Ascending aorta (tissue), 2 donors: ENCODE measurements at regions not wholly inside any gene's neighbourhood (a gene's known extent, or its start where the extent isn't known, plus 50 kb on each side); places are given as distances from the start of the nearest gene placed in this dataset.

Experiments used
- DNase-seq, 2 donors: peaks; one replicate each; pipeline ENCODE4 v3.0.0-alpha.2; 2019; ENCODE audit warnings: low spot score in 2 of 2
- H3K27ac ChIP-seq, 2 donors: fragments of 200-600 bp; sonication (generic); one replicate each; pipeline ENCODE4 v1.5.1; 2016 to 2017; ENCODE audit warnings: mild to moderate bottlenecking in 1 of 2
- H3K27me3 ChIP-seq: fragments of 200-600 bp; sonication (generic); one replicate; pipeline ENCODE4 v1.5.1; 2017
- H3K36me3 ChIP-seq, 2 donors: fragments of 200-600 bp; sonication (generic); one replicate each; pipeline ENCODE4 v1.5.1; 2016
- H3K4me1 ChIP-seq, 2 donors: fragments of 200-600 bp; sonication (generic); one replicate each; pipeline ENCODE4 v1.5.1; 2016 to 2017; ENCODE audit warnings: mild to moderate bottlenecking in 1 of 2
- H3K4me3 ChIP-seq, 2 donors: fragments of 200-600 bp; sonication (generic); one replicate each; pipeline ENCODE4 v1.5.1; 2016 to 2017; ENCODE audit warnings: mild to moderate bottlenecking in 1 of 2
- H3K9me3 ChIP-seq, 2 donors: fragments of 200-600 bp; sonication (generic); one replicate each; pipeline ENCODE4 v1.5.1; 2016
- intact Hi-C: fragments of 100-400 bp; cut with DNase I; formaldehyde crosslinking; loops from one replicate; pipeline ENCODE4 v1.15.1; 2023
- TF ChIP-seq, protein P1 (sequence below), 3 experiments: fragments of 200-600 bp in 2 of 3; fragments of 450-650 bp in 1 of 3; sonication (generic) in 2 of 3; IDR thresholded peaks; one replicate each; pipeline ENCODE4 v1.5.1; 2016 to 2019; ENCODE audit warnings: antibody characterized with exemption in 3 of 3, mild to moderate bottlenecking in 1 of 3, moderate library complexity in 1 of 3

DNA sequence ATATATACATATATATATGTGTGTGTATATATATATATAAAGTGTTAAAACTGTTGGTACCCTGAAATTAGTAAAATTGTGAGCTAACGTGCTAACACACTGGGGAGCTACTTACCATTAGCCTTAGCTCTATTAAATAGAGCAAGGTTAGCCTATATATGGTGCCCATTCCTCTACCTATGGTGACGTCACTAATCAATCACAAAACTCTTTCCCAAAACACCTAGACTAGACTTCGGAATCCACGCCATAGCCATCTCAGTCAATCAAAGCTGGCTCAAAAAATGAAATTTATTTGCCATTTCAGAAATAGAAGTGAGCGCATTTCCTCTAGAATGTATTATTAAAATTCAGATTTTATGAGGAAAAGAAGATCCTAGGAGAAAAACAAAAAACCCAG, 229.0 kb upstream of the TENM3 start:
- H3K4me3 ChIP-seq: no peak overlapping the region
- no peaks in the 10 kb centered on the region for H3K36me3 ChIP-seq
- intact Hi-C loops: no loop called here
- TF ChIP-seq, protein P1, sequence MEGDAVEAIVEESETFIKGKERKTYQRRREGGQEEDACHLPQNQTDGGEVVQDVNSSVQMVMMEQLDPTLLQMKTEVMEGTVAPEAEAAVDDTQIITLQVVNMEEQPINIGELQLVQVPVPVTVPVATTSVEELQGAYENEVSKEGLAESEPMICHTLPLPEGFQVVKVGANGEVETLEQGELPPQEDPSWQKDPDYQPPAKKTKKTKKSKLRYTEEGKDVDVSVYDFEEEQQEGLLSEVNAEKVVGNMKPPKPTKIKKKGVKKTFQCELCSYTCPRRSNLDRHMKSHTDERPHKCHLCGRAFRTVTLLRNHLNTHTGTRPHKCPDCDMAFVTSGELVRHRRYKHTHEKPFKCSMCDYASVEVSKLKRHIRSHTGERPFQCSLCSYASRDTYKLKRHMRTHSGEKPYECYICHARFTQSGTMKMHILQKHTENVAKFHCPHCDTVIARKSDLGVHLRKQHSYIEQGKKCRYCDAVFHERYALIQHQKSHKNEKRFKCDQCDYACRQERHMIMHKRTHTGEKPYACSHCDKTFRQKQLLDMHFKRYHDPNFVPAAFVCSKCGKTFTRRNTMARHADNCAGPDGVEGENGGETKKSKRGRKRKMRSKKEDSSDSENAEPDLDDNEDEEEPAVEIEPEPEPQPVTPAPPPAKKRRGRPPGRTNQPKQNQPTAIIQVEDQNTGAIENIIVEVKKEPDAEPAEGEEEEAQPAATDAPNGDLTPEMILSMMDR (IDR thresholded peaks at IDR 0.05): no peak
- H3K27ac ChIP-seq: no peak overlapping the region
- H3K9me3 ChIP-seq: no peaks in the 10 kb centered on the region
- H3K4me1 ChIP-seq: no peaks in the 10 kb centered on the region
- no peaks in the 10 kb centered on the region for H3K27me3 ChIP-seq
- DNase-seq: no peak

DNA sequence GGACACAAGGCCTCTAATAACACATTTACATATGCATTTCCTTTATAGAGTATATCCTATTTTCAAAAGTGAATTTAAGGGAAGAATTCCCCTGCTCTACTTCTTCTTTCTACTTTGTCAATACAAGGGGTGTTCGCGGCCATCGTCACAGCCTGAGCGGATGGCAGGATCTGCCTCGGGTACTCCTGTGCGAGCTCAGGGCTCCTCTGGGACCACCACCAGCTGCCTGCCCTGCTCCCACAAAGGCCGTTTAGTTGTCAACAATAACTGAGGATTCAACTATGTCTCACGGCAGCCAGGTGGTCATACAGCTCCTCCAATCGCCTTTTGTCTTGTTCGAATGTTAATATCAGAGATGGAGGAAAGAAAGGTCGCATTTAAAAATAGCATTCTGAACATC, 228.2 kb upstream of the TENM3 start:
- TF ChIP-seq, protein P1 (IDR thresholded peaks at IDR 0.05): no peak
- Histone ChIP-seq H3K4me3 (no peak overlapping the region), H3K27me3 (no peaks in the 10 kb centered on the region), H3K4me1 (no peaks in the 10 kb centered on the region), H3K36me3 (no peaks in the 10 kb centered on the region), H3K27ac (no peak overlapping the region), H3K9me3 (no peaks in the 10 kb centered on the region)
- intact Hi-C loops: no loop called here
- DNase-seq: no peak

DNA sequence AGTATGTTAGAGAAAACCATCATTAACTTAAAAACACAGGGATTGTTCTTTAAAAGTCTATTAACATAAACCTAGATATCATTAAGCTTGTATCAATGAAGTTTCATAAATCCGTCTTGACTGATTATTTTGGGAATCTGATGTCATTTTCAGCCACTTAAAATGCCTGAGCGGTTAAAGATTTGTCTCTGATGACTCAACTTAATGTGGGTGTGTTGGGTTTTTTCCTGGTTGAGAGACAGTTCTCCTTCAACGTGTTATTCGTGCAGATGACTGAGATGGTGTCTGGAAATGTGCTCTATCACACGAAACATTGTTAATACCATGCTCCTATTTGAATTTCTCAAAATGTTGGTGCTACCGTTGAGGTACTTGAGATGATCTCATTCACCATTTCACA, 227.3 kb upstream of the TENM3 start:
- intact Hi-C loops: no loop called here
- Histone ChIP-seq H3K4me1 (no peaks in the 10 kb centered on the region), H3K9me3 (no peaks in the 10 kb centered on the region), H3K27me3 (no peaks in the 10 kb centered on the region), H3K4me3 (no peak overlapping the region), H3K27ac (no peak overlapping the region), H3K36me3 (no peaks in the 10 kb centered on the region)
- TF ChIP-seq, protein P1 (IDR thresholded peaks at IDR 0.05): no peak
- DNase-seq: no peak

DNA sequence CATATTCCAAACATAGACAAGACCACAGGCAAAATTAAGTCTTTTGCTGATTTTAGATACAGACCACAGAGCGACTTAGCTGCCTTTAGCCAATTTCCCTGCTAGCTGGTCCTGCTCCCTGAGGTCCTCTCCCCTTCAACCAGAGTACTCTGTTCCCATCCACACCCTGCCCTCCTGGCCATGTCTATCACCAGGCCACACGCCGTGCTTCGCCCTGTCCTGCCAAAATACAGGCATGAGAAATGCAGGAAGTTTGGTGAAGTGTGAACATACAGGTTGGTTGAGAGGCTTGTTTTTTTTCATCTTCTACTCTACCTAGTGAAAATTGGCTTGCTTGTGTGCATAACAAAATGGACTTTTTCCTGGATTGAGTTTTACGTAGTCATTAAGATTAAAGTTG, 226.2 kb upstream of the TENM3 start:
- Histone ChIP-seq H3K27me3 (no peaks in the 10 kb centered on the region), H3K4me3 (no peak overlapping the region)
- TF ChIP-seq, protein P1 (IDR thresholded peaks at IDR 0.05): no peak

DNA sequence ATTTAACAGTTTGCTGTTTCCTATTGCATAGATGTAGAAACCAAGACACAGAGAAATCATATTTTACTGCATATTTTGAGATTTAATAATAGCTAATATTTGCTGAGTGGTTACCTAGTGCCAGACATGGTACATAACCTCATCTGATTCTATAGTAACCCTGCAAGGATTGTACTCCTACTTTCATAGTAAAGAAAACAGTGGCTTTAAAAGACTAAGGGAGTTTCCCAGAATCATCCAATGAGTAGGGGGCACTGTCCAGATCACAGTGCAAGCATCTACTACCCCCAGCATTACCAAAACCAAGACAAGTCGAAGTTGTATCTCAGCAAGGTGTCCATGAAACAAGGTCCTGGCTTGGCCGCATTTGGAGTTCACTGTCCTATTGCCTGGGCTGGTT, 224.5 kb upstream of the TENM3 start:
- Histone ChIP-seq H3K4me3 (no peak overlapping the region), H3K9me3 (no peaks in the 10 kb centered on the region), H3K36me3 (no peaks in the 10 kb centered on the region), H3K4me1 (no peaks in the 10 kb centered on the region), H3K27ac (no peak overlapping the region), H3K27me3 (no peaks in the 10 kb centered on the region)
- intact Hi-C loops: no loop called here
- TF ChIP-seq, protein P1 (IDR thresholded peaks at IDR 0.05): no peak
- no peak for DNase-seq

More for the DNA sequence above, 226.2 kb upstream of the TENM3 start:
- H3K27ac ChIP-seq: no peak overlapping the region
- no peak for DNase-seq
- intact Hi-C loops: no loop called here
- no peaks in the 10 kb centered on the region for H3K4me1 ChIP-seq
- H3K36me3 ChIP-seq: no peaks in the 10 kb centered on the region
- H3K9me3 ChIP-seq: no peaks in the 10 kb centered on the region

DNA sequence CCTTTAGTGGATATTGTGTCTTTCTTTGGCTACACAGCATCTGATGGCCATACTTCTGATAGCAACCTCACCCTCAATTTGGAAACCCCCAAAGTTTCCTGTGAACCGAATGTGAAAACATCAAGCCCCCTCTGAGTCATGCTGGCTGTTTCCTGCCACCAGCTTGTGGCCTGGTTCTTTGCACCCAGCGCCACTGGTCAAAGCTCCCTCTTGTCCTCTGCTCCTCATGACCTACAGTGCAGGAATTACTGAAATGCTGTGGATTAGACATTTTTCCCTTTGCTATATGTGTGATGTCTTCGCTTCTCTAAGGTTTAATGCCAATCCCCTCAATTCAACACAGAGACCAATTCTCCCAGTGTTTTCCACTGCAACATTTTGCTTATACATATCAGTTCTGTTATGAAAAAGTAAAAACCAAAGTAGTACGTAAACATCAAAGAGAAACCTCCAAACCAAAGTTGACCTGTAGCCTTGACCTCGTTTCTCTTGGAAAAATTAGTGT, 224.0 kb upstream of the TENM3 start:
- Histone ChIP-seq H3K9me3 (no peaks in the 10 kb centered on the region), H3K27me3 (no peaks in the 10 kb centered on the region), H3K4me3 (no peak overlapping the region), H3K4me1 (no peaks in the 10 kb centered on the region), H3K36me3 (no peaks in the 10 kb centered on the region), H3K27ac (no peak overlapping the region)
- no peak for DNase-seq
- TF ChIP-seq, protein P1 (IDR thresholded peaks at IDR 0.05): no peak
- intact Hi-C loops: no loop called here
